ENCODE measurements at regions not wholly inside any gene's neighbourhood (a gene's known extent, or its start where the extent isn't known, plus 50 kb on each side); places are given as distances from the start of the nearest gene placed in this dataset.
"Not testable (repeated sequence)": the region's sequence is repeated elsewhere in the genome, so short reads cannot be mapped to it uniquely, and the experiment has no call there.

DNA sequence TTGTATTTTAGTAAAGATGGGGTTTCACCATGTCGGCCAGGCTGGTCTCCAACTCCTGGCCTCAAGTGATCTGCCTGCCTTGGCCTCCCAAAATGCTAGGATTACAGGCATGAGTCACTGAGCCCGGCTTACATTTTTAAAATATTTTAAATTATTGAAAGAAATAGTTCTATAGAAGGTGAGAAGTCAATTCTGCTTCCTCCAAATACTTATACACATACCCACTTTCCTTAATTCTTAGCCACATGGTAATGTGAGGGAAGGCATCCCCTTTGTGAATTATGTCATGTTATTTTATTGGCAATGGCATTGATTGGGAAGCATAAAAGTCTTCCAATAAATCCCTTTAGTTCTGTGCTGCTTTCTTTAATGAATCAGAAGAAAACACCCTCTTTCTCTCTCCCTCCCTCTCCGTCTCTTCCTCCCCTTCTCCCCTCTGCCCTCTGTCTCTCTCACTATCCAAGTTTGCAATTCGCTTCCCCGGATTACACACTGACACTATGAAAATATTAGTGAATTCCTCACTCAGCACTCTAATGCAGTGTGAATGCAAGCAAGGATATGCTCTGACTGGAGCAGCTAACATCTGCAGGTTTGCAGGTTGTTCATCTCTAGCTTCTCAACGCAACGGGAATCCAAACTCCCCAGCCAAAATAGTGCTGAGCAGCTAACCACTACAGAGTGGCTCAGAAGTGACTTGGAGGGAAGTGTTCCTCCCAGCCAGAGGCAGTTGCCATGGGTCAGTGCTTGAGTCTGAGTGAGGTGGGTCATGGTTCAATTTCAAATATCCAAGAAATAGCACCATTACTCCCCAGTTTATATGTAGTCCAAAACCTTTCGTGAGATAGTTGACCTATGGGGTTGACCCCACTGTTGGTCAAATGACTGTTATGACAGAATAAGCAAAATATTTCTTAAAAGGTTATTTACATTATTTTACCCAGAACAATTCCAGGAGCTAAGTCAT is 77.8 kb upstream of the CD55 start:
- DNase-seq = no peak

DNA sequence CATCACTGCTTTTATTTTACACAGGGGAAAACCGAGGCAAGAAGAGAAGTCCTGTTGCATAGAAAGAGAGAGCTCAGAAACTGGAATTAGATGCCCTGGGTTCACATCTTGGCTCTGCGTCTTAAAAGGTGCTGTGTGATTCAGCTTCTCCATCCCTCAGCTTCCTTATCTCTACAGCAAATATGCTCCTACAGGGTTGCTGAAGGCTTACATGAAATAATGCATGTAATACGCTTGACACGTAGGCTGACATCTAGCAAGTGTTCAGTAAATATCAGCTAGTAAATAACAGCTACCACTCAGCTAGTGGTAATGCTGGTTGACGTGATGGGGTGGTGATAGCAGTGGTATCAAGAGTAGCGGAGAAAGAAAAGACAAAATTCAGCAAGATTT is 77.1 kb upstream of the CD55 start:
- DNase-seq = no peak

DNA sequence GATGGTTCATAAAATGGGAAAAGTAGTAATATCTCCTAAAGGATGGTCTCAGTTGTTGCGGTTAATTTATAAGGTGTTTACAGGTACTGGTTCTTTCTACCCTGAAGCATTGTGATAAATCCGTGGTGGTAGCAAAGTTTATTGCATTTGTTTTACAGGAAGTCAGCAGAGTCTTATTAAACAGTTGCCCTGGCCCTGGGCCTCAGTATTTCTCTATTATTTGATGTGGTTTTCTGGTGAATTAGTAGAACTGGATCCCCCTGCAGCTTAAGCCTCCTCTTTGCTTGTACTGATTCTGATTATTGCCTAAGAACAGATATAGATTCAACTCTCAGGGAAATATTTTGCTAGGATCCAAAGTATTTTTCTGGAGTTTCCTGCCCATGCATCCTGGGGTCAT is 76.4 kb upstream of the CD55 start:
- no peak for DNase-seq

DNA sequence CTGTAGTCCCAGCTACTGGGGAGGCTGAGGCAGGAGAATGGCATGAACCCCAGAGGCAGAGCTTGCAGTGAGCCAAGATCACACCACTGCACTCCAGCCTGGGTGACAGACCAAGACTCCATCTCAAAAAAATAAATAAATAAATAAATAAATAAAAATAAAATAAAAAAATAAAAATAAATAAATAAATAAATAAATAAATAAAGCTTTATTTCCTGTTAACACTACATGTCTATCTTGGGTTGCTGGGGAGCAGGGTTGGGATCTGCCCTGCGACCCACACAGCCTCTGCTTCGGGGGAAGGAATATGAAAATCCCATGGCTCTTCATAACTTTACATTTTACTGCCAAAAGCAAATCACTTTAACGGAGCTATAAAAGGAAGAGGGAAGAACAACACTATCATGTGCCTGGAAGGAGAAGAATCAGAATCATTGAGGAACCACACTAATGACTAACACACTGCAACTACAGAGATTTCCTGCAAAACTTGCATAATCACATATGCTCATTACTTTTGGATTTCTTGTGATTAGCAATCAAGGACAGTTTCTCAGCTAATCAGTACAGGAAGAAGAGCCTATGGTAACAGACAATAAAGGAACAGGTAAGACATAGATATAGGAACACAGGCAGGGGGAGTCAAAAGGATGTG is 72.8 kb upstream of the CD55 start:
- no peak for DNase-seq

DNA sequence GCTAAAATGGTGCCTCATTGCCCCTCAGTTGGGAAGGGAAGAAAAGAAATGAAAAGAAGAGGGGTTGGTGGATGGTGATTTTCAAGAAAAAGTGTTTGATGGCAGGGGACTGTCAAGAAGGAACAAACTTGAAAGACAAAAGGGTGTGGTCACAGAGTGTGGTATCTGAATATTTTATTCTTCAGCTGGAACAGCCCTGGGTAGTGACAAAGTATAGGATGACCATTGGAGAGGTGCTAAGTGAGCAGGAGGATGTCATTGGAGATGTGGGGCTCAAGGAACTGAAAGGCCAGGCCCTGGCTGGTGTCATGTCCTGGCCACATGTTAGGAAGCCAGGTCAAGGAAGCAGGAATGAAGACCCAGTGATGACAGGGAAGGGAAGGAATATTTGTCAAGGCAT is 71.0 kb upstream of the CD55 start:
- DNase-seq = no peak

DNA sequence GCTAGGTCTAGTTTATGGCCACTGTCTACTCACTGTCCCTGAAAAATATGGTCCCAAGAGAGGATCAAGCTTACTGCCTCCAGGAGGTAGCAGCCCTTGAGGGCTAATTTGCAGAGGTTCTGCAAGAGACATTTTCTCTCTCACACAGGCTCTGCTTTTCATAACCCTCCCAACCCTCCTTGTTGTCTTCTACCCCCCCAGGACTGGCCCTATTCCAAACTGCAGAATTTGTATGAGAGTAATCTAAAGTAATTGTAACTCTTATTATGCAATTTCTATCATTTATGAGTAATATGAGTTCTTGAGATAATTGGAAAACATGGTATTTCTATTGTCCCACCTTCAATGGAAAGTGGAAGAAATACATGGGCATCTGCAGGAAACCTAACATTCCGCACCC is 70.4 kb upstream of the CD55 start:
- no peak for DNase-seq

DNA sequence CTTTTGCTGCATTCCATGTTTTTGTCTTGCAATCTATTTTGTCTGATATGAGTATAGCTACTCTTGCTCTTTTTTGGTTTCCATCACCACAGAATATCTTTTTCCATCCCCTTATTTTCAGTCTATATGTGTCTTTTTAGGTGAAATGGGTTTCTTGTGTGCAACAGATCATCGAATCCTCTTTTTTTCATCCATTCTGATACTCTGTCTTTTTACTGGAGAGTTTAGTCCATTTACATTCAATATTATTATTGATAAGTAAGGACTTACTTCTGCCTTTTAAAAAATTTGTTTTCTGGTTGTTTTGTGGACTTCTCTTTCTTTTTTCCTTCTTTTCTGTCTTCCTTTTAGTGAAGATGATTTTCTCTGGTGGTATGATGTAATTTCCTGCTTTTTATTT is 64.6 kb upstream of the CD55 start:
- DNase-seq = no peak

DNA sequence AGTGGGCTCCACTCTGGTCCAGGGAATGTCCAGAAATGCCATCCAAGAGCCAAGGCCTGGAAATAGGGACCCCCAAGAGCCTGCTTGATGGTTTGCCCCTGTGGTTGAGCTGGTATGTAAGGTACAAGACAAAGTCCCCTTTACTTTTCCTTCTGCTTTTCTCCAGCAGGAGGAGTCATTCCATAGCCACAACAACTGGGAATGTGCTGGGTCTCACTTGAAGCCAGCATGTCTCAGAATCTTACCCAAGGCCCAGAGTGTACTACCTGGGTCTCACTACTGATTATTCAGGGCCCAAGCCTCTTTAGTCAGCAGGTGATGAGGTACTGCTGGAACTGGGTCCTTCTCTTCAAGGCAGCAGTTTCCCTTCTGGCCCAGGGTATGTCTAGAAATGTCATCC is 62.1 kb upstream of the CD55 start:
- DNase-seq = no peak

DNA sequence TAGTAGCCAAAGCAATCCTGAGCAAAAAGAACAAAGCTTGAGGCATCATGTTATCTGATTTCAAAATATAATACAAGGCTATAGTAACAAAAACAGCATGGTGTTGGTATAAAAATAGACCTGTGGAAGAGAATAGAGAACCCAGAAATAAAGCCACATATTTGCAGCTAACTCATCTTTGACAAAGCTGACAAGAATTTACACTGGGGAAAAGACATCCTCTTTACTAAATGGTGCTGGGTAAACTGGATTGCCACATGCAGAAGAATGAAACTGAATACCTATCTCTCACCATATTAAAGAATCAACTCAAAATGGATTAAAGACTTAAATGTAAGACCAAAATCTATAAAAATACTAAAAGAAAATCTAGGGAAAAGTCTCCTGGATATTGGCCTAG is 59.5 kb upstream of the CD55 start:
- no peak for DNase-seq

DNA sequence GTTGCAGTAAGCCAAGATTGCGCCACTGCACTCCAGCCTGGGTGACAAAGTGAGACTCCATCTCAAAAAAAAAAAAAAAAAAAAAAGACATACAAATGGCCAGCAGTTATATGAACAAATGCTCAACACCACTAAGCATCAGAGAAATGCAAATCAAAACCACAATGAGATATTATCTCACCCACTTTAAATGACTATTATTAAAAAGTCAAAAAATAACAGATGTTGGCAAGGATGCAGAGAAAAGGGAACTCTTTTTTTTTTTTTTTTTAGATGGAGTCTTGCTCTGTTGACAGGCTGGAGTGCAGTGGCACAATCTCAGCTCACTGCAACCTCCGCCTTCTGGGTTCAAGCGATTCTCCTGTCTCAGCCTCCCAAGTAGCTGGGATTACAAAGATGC is 58.6 kb upstream of the CD55 start:
- not testable (repeated sequence) for DNase-seq

DNA sequence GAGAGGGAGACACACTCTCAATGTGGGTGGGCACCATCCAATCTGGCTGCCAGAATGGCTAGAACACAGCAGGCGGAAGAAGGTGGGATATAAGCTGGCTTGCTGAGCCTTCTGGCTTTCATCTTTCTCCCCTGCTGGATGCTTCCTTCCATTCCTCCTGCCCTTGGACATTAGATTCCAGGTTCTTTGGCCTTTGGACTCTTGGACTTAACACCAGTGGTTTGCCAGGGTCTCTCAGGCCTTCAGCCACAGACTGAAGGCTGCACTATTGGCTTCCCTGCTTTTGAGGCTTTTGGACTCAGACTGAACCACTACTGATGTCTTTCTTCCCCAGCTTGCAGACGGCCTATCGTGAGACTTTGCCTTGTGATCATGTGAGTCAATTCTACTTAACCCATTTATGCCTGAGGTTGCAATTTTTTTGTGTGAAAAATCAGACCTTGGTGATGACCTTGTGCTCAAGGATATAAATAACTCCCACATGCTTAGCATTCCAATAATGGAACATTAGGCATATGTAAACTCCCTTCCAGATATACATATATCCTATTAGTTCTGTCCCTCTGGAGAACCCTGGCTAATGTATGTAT is 56.7 kb upstream of the CD55 start:
- DNase-seq = no peak

DNA sequence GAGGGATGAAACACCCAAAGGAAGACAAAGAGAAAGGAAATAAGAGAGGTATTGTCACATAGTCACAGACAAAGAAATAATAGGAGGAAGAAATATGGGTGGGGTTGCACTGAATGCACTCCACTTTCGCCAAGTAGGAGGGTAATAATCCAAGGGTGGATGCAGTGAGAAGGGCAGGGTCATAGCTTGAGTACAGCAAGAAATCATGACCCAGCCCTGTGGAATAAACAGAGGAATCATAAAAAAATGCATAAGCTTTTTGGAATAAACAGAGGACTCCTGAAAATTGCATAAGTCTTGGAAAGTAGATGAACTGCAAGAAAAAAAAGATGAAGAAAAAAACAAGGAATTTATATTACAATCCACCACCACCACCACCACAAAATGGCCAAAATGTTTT is 53.1 kb upstream of the CD55 start:
- DNase-seq = no peak

DNA sequence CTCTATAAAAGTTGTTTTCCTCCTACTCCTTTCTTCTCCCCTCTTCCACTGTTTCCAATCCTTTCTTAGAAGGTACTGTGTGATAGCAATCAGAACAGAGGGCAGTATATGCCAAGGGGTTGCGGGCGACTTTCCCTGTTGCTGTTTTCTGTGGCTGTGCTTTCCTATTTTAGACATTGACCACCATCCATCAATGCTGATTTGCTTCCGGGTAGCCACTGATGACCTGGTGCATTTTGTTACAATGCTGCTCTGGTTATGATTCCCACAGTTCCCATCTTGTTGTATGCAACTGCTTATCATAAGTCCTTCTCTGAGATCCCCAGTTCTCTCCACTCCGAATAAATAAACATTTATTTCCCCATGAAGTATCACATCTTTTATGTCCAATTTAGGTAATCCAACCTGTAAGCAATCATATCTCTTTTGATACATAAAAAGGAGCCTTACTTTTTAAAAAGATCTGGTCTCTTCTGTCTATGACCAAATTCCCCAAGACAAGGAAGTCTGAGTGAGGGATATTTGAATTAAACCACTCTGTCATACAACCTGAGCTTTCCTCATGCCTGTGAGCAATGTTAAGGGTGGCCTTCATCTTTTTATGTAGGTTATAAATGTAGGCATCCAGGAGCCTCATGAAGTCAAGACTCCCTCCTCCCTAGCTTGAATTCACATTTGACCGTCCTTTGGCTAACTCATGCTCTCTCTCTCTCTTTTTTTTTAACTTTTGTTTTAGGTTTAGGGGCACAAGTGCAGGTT is 52.5 kb upstream of the CD55 start:
- no peak for DNase-seq

Measured in GDM1 (cell line).